Suprapubic skin (tissue), 4 donors: ENCODE measurements at regions not wholly inside any gene's neighbourhood (a gene's known extent, or its start where the extent isn't known, plus 50 kb on each side); places are given as distances from the start of the nearest gene placed in this dataset.

Experiments
- DNase-seq, 2 donors: peaks; one replicate each; pipeline ENCODE4 v3.0.0-alpha.2; 2019; ENCODE audit warnings: low spot score in 2 of 2
- H3K27ac ChIP-seq: fragments of 200-600 bp; sonication (generic); one replicate; pipeline ENCODE4 v1.5.1; 2019
- H3K27me3 ChIP-seq: fragments of 200-600 bp; sonication (generic); one replicate; pipeline ENCODE4 v1.5.1; 2019
- H3K36me3 ChIP-seq: fragments of 200-600 bp; sonication (generic); one replicate; pipeline ENCODE4 v1.5.1; 2019
- H3K4me1 ChIP-seq: fragments of 200-600 bp; sonication (generic); one replicate; pipeline ENCODE4 v1.5.1; 2019
- H3K4me3 ChIP-seq: fragments of 200-600 bp; sonication (generic); one replicate; pipeline ENCODE4 v1.5.1; 2019; ENCODE audit warnings: mild to moderate bottlenecking
- H3K9me3 ChIP-seq: fragments of 200-600 bp; sonication (generic); one replicate; pipeline ENCODE4 v1.5.1; 2019
- CTCF ChIP-seq, 2 donors: fragments of 200-600 bp in 1 of 2; fragments of 450-650 bp in 1 of 2; sonication (generic) in 1 of 2; IDR thresholded peaks; one replicate each; pipeline ENCODE4 v1.5.1; 2016 to 2019; ENCODE audit warnings: antibody characterized with exemption in 2 of 2, mild to moderate bottlenecking in 1 of 2, moderate library complexity in 1 of 2
- EP300 ChIP-seq: sonication (generic); formaldehyde crosslinking; IDR thresholded peaks from one replicate; pipeline ENCODE4 v1.6.1; 2017; ENCODE audit warnings: antibody characterized with exemption
- POLR2A ChIP-seq, 2 donors: fragments of 450-650 bp; IDR thresholded peaks; one replicate each; pipeline ENCODE4 v1.6.1; 2017; ENCODE audit warnings: antibody characterized with exemption in 2 of 2, mild to moderate bottlenecking in 2 of 2, moderate library complexity in 2 of 2
- POLR2AphosphoS5 ChIP-seq, 3 donors: sonication (generic); formaldehyde crosslinking; IDR thresholded peaks; one replicate each; pipeline ENCODE4 v1.6.1; 2017; ENCODE audit warnings: antibody characterized with exemption in 3 of 3
- WGBS: methylation state at CpG from one replicate; pipeline ENCODE4 v1.1.5; 2018; 5-methylcytosine and 5-hydroxymethylcytosine counted together

GRCh38 chr6:85749236-85749635, 106.5 kb upstream of the SYNCRIP start:
- H3K4me3 ChIP-seq = no peak overlapping the region
- no peak for DNase-seq
- WGBS = 83% methylated on average over 4 of the region's 4 CpGs
- no peak overlapping the region for H3K27ac ChIP-seq
- TF ChIP-seq CTCF (IDR thresholded peaks at IDR 0.05) (no peak), POLR2A (IDR thresholded peaks at IDR 0.05) (no peak), POLR2AphosphoS5 (IDR thresholded peaks at IDR 0.05) (no peak), EP300 (no peak)
- H3K36me3 ChIP-seq = no peaks in the 10 kb centered on the region
- no peaks in the 10 kb centered on the region for H3K27me3 ChIP-seq
- H3K9me3 ChIP-seq = no peaks in the 10 kb centered on the region
- no peaks in the 10 kb centered on the region for H3K4me1 ChIP-seq

GRCh38 chr6:85747666-85748065, 105.0 kb upstream of the SYNCRIP start:
- 61% methylated on average over 1 of the region's 1 CpG for WGBS
- H3K36me3 ChIP-seq = no peaks in the 10 kb centered on the region
- H3K27me3 ChIP-seq = no peaks in the 10 kb centered on the region
- H3K4me3 ChIP-seq = no peak overlapping the region
- no peaks in the 10 kb centered on the region for H3K9me3 ChIP-seq
- H3K4me1 ChIP-seq = no peaks in the 10 kb centered on the region
- DNase-seq = no peak
- no peak overlapping the region for H3K27ac ChIP-seq
- TF ChIP-seq POLR2AphosphoS5 (IDR thresholded peaks at IDR 0.05) (no peak), EP300 (no peak), POLR2A (IDR thresholded peaks at IDR 0.05) (no peak), CTCF (IDR thresholded peaks at IDR 0.05) (no peak)

- TF ChIP-seq EP300 (no peak), CTCF (IDR thresholded peaks at IDR 0.05) (no peak), POLR2A (IDR thresholded peaks at IDR 0.05) (no peak), POLR2AphosphoS5 (IDR thresholded peaks at IDR 0.05) (no peak)
- H3K4me1 ChIP-seq = no peaks in the 10 kb centered on the region
- H3K9me3 ChIP-seq = no peaks in the 10 kb centered on the region
- H3K4me3 ChIP-seq = no peak overlapping the region
- no peaks in the 10 kb centered on the region for H3K36me3 ChIP-seq
- no peak for DNase-seq
- H3K27me3 ChIP-seq = no peaks in the 10 kb centered on the region
- no peak overlapping the region for H3K27ac ChIP-seq
Observed at GRCh38 chr6:85747093-85747492, 104.4 kb upstream of the SYNCRIP start.

GRCh38 chr6:85744433-85744970, 101.8 kb upstream of the SYNCRIP start:
- no peaks in the 10 kb centered on the region for H3K27me3 ChIP-seq
- no peak overlapping the region for H3K4me3 ChIP-seq
- no peak for DNase-seq
- 70% methylated on average over 4 of the region's 4 CpGs for WGBS
- TF ChIP-seq POLR2AphosphoS5 (IDR thresholded peaks at IDR 0.05) (no peak), CTCF (IDR thresholded peaks at IDR 0.05) (no peak), EP300 (no peak), POLR2A (IDR thresholded peaks at IDR 0.05) (no peak)
- H3K4me1 ChIP-seq = no peaks in the 10 kb centered on the region
- H3K27ac ChIP-seq = no peak overlapping the region
- no peaks in the 10 kb centered on the region for H3K36me3 ChIP-seq
- no peaks in the 10 kb centered on the region for H3K9me3 ChIP-seq

- DNase-seq = no peak
- TF ChIP-seq CTCF (IDR thresholded peaks at IDR 0.05) (no peak), EP300 (no peak), POLR2AphosphoS5 (IDR thresholded peaks at IDR 0.05) (no peak), POLR2A (IDR thresholded peaks at IDR 0.05) (no peak)
- Histone ChIP-seq H3K4me1 (no peaks in the 10 kb centered on the region), H3K27ac (no peak overlapping the region), H3K4me3 (no peak overlapping the region), H3K36me3 (no peaks in the 10 kb centered on the region), H3K9me3 (no peaks in the 10 kb centered on the region), H3K27me3 (no peaks in the 10 kb centered on the region)
Observed at GRCh38 chr6:85726206-85726605, 83.5 kb upstream of the SYNCRIP start.
